Esophagus muscularis mucosa (tissue), 2 donors: ENCODE measurements at regions not wholly inside any gene's neighbourhood (a gene's known extent, or its start where the extent isn't known, plus 50 kb on each side); places are given as distances from the start of the nearest gene placed in this dataset.

Experiments used
- EP300 ChIP-seq: sonication (generic); formaldehyde crosslinking; IDR thresholded peaks from one replicate; pipeline ENCODE4 v1.6.1; 2017; ENCODE audit warnings: antibody characterized with exemption
- POLR2A ChIP-seq: fragments of 450-650 bp; IDR thresholded peaks from one replicate; pipeline ENCODE4 v1.6.1; 2017; ENCODE audit warnings: antibody characterized with exemption, moderate library complexity, mild to moderate bottlenecking, low read depth

DNA sequence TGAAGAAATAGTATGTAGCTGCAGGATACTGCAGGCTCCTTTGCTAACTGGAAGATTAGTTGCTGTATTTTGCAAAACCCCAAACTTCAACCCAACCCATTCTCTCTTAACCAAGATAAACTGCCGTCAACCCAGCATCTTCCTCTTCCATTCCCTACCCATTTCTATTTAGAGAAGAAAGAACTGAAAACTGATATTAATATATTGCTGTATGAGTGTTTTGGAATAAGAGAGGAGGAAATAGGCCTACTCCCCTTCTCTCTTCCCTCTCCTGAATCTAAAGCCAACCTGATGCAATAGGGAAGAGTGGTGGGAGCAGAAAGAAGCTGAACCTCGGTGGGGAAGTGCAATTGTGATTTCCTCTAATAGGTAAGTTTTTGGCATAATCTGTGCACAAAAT, 83.7 kb downstream of the TMEM215 start:
- TF ChIP-seq EP300 (no peak), POLR2A (no peak)
